Activated T-cell treated with anti-CD3 and anti-CD28 coated beads, Interleukin-2, amount 50 U/mL, for 24 hours (primary cell): ENCODE measurements at regions not wholly inside any gene's neighbourhood (a gene's known extent, or its start where the extent isn't known, plus 50 kb on each side); places are given as distances from the start of the nearest gene placed in this dataset.
"Not testable (repeated sequence)": the region's sequence is repeated elsewhere in the genome, so short reads cannot be mapped to it uniquely, and the experiment has no call there.

ENCODE experiments used
- DNase-seq: peaks from one replicate; pipeline ENCODE4 v3.0.0-alpha.2; 2020
- H3K27ac Mint-ChIP-seq: 2 replicates; pipeline ENCODE4 v1.8.0; 2020; ENCODE audit warnings: mild to moderate bottlenecking, mixed read lengths
- H3K27me3 Mint-ChIP-seq: 2 replicates; pipeline ENCODE4 v1.8.0; 2020; ENCODE audit warnings: mixed read lengths
- H3K36me3 Mint-ChIP-seq: 2 replicates; pipeline ENCODE4 v1.8.0; 2020; ENCODE audit warnings: low read depth, mixed read lengths
- H3K4me1 Mint-ChIP-seq: 2 replicates; pipeline ENCODE4 v1.8.0; 2020; ENCODE audit warnings: low read depth, mixed read lengths
- H3K4me3 Mint-ChIP-seq: 2 replicates; pipeline ENCODE4 v1.8.0; 2020; ENCODE audit warnings: mild to moderate bottlenecking, moderate library complexity, mixed read lengths
- H3K9me3 Mint-ChIP-seq: 2 replicates; pipeline ENCODE4 v1.8.0; 2020; ENCODE audit warnings: mixed read lengths

DNA sequence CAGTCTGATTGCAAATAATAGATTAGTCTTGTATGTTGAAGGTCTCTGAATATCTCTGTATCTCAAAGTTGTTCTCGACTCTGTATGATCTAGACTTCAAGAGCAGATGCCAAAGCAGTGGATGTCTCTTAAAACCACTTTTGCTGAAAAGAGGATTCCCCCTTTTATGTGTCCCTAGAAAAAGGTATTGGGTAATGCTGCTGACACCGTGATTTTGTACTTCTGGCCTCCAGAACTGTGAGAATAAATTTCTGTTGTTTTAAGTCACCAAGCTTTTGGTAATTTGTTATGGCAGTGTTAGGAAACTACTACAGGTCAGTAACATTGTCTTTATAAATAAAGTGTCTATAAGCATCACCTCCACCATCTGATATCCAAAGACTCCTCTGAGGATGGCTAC is 85.3 kb upstream of the PIK3R1 start:
- DNase-seq = no peak
- H3K36me3 Mint-ChIP-seq = no peaks in the 10 kb centered on the region
- H3K4me3 Mint-ChIP-seq = no peak overlapping the region
- H3K4me1 Mint-ChIP-seq = peaks cover 5% of the 10 kb centered on the region
- H3K9me3 Mint-ChIP-seq = no peaks in the 10 kb centered on the region
- no peak overlapping the region for H3K27ac Mint-ChIP-seq
- peaks cover under 1% of the 10 kb centered on the region for H3K27me3 Mint-ChIP-seq

DNA sequence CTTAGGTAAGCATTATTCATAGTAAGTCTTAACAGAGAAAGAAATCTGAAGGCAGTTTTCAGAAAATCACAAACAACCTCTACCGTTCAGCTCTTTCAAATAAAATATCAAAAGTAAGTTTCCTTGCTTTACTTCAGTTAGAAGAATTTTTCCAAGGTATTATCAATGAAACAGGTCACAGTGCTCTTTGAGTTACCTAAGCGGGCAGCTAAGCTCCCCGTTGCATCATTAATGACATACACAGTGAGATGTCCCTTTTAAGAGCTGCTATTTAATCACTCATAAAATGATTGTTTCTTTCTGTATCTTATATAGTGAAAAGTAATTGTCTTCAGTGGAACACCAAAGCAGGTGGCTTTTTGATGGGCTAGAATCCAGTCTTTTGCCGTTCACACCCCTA is 86.2 kb upstream of the PIK3R1 start:
- H3K27ac Mint-ChIP-seq = no peak overlapping the region
- DNase-seq = no peak
- H3K4me1 Mint-ChIP-seq = peaks cover 5% of the 10 kb centered on the region
- no peak overlapping the region for H3K4me3 Mint-ChIP-seq
- no peaks in the 10 kb centered on the region for H3K27me3 Mint-ChIP-seq
- no peaks in the 10 kb centered on the region for H3K9me3 Mint-ChIP-seq
- H3K36me3 Mint-ChIP-seq = no peaks in the 10 kb centered on the region

DNA sequence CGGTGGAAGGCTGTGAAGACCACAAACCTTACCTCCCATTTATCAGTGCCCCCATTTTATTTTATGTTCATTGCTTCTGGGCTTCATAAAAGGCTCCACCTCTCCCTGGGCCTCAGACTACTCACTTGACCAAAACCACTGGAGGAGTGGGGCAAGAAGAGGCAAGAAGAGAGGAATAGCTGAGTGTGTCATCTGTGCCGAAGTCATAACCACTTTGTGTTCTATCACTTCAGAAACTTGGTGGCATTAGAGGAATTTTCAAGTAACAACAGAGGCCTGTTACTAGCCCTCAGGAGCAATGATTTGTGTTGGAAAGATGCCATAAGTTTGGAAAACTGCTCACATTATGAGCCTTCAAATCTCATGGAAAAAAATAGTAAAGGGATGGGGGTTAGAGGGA is 88.7 kb upstream of the PIK3R1 start:
- Mint-ChIP-seq H3K27ac (no peak overlapping the region), H3K36me3 (no peaks in the 10 kb centered on the region), H3K9me3 (no peaks in the 10 kb centered on the region), H3K4me1 (peaks cover 18% of the 10 kb centered on the region), H3K4me3 (no peak overlapping the region), H3K27me3 (no peaks in the 10 kb centered on the region)
- no peak for DNase-seq

DNA sequence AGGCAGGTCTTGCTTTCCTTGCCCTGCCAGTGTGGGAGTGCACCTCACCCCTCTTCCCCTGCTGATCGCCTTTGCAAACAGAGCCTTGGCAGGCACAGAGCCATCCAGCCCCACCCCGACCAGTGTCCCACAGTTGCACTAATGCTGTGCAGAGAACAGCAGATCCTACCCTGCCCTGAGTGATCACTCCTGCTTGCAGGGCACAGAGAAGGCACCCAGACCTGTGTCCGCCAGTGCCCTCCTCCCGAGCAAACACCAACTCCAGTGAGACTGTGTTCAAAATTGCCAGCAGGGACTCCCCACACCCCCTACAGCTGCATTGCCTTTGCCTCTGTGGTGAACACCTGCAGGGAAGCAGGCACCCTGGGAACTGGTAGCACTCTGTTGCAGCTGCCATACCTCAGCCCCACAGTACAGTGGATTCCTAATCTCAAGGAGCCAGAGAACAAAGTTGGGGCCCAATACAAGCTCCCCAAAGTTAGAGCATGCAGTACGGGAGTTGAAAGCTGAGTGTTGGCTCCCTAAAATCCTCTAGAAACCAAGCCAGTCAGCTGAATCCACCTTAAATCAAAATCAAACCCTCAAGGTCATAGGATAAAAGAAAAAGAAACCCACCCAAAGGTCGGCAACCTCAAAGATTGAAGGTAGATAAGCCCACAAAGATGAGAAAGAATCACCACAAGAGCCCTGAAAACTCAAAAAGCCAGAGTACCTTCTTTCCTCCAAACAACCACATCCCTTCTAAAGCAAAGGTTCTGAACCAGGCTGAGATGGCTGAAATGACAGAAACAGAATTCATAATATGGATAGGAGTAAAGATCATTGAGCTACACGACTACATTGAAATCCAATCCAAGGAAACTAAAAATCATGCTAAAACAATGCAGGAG is 92.9 kb upstream of the PIK3R1 start:
- Mint-ChIP-seq H3K9me3 (no peaks in the 10 kb centered on the region), H3K27ac (no peak overlapping the region), H3K4me1 (peaks cover 26% of the 10 kb centered on the region), H3K27me3 (no peaks in the 10 kb centered on the region), H3K36me3 (no peaks in the 10 kb centered on the region), H3K4me3 (no peak overlapping the region)
- no peak for DNase-seq

DNA sequence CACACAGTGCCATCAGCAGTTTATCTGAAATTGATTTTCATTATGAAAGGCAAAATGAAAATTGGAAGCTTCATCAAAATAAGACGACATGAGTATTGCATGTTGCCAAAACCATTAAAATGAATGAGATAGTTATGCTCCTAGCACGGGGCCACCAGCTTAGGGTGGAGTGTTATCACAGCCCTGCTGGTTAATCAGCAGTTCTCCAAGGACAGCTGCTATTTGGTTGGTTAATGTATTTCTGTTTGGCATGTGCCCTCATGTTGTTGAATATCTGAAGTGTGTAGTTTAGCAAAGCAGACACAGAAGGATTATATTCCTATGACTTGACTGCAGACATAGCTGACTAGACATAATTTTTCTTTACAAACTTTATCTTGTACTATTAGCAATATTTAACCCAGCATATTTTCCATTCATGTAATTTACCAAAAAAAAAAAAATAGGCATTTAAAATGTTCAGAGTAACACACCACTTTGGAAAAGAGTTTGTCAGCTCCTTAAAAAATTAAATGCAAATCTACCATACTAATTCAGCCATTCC is 98.6 kb upstream of the PIK3R1 start:
- H3K9me3 Mint-ChIP-seq = no peaks in the 10 kb centered on the region
- H3K27me3 Mint-ChIP-seq = peaks cover 2% of the 10 kb centered on the region
- H3K4me1 Mint-ChIP-seq = peaks cover 16% of the 10 kb centered on the region
- no peak overlapping the region for H3K4me3 Mint-ChIP-seq
- no peak overlapping the region for H3K27ac Mint-ChIP-seq
- no peaks in the 10 kb centered on the region for H3K36me3 Mint-ChIP-seq
- no peak for DNase-seq

DNA sequence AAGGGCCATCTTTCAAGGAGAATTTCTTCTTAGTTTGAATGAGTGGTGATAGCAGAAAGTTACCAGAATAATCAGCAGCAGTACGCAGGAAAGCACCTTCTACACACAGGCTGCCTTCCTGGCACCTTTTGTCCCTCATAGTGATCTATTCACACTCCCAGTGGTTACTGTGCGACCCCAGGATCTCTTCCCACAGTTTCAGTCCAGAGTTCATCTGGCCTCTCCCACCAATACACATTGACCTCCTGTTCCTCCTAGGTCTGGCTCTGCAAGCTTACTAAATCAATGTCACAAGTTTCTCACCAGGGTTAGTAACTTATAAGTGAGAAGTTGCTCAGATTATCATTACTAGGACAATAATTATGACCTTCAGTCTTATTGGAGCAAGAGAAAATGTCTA is 99.1 kb upstream of the PIK3R1 start:
- peaks cover 2% of the 10 kb centered on the region for H3K27me3 Mint-ChIP-seq

DNA sequence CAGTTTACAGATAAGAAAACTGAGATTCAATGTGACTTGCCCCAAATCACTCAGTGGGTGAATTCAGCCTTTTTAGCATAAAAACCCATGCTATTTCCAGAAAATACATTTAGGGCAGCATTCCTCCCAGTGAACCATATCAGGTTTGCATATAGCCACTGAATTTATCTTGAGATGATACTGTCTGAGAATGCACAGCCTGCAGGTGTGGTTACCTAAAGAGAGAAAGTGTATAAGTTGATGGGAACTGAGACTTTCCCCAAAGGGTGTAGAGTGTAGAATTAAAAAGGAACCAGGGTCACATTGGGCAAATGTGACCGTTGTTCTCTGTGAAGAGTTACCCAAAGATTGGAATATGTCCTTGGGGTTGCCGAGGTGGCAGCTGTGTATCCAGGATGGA is 100.0 kb upstream of the PIK3R1 start:
- peaks cover 16% of the 10 kb centered on the region for H3K4me1 Mint-ChIP-seq
- no peak overlapping the region for H3K4me3 Mint-ChIP-seq
- H3K27ac Mint-ChIP-seq = no peak overlapping the region
- H3K27me3 Mint-ChIP-seq = peaks cover 2% of the 10 kb centered on the region
- DNase-seq = no peak
- H3K36me3 Mint-ChIP-seq = no peaks in the 10 kb centered on the region
- no peaks in the 10 kb centered on the region for H3K9me3 Mint-ChIP-seq

More for the DNA sequence above, 99.1 kb upstream of the PIK3R1 start:
- H3K9me3 Mint-ChIP-seq = no peaks in the 10 kb centered on the region
- DNase-seq = no peak
- H3K4me3 Mint-ChIP-seq = no peak overlapping the region
- H3K4me1 Mint-ChIP-seq = peaks cover 16% of the 10 kb centered on the region
- no peak overlapping the region for H3K27ac Mint-ChIP-seq
- H3K36me3 Mint-ChIP-seq = no peaks in the 10 kb centered on the region

DNA sequence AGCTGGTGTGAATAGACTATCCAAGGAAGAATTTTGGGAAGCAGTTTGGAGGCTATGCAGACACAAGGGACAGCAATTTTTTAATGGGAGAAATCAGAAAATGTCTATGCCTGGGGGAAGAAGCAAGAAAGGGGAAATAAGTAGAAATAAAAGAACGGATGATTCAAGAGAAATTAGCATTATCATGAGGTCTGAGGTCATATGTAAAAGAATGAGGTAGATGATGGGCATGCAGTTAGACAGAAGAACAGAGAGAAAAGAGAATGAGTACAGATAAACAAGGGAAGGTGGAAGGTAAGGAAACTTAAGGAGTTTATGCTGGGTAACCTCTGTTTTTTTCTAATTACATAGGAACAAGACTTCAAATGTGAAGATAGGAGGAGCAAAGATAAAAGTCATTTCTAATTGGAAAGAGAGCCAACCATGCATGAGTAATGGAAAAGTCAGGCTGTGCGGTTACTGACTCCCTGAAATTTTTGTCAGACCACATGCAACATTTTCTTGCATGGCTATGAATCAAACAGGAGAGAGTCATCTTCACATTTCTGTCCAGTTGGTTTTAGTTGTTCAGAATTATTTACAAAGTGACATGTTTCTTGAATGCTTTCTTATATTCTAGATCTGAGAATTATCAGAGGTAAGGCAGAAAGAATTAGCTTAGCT is 101.0 kb upstream of the PIK3R1 start:
- Mint-ChIP-seq H3K4me1 (peaks cover 10% of the 10 kb centered on the region), H3K36me3 (no peaks in the 10 kb centered on the region), H3K9me3 (no peaks in the 10 kb centered on the region), H3K27me3 (peaks cover 2% of the 10 kb centered on the region), H3K27ac (no peak overlapping the region), H3K4me3 (no peak overlapping the region)
- DNase-seq = no peak

DNA sequence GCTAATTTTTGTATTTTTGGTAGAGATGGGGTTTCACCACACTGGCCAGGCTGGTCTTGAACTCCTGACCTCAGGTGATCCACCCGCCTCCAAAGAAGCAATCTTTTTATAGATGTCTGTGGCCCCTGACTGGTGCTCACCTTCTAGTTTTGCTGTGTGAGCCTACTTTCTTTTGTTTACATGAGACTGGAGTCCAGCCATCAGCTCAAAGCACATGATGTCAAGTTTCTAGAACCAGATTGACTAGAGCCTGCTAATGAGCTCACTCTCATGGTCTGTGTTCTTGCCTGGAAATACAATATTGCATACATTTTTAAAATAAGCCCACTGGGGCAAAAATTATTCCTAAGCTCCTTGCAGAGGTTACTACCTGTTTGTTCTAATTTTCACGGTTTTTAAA is 102.9 kb upstream of the PIK3R1 start:
- Mint-ChIP-seq H3K4me1 (peaks cover 7% of the 10 kb centered on the region), H3K4me3 (no peak overlapping the region), H3K36me3 (no peaks in the 10 kb centered on the region), H3K27me3 (peaks cover 2% of the 10 kb centered on the region), H3K27ac (no peak overlapping the region), H3K9me3 (no peaks in the 10 kb centered on the region)
- DNase-seq = no peak

DNA sequence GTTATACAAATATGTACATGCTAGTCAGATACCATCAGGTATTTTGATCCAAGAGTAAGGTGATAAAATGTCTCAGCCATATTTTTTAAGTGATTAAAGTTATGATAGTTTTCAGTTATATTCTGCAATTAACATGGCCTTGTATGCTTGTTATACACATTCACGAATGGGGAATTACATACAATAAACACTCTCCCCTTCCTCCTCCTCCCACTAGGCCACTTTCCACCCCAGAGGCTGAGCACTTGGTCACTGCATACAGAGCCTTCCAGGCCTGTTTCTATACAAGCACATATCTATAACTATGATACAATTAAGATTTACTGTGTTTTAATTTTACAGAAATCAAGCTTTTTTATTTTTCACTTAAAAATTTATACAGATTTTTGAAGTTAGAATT is 104.7 kb upstream of the PIK3R1 start:
- DNase-seq = no peak
- Mint-ChIP-seq H3K36me3 (no peaks in the 10 kb centered on the region), H3K9me3 (no peaks in the 10 kb centered on the region), H3K27ac (no peak overlapping the region), H3K4me3 (no peak overlapping the region), H3K4me1 (peaks cover 7% of the 10 kb centered on the region), H3K27me3 (peaks cover 2% of the 10 kb centered on the region)

DNA sequence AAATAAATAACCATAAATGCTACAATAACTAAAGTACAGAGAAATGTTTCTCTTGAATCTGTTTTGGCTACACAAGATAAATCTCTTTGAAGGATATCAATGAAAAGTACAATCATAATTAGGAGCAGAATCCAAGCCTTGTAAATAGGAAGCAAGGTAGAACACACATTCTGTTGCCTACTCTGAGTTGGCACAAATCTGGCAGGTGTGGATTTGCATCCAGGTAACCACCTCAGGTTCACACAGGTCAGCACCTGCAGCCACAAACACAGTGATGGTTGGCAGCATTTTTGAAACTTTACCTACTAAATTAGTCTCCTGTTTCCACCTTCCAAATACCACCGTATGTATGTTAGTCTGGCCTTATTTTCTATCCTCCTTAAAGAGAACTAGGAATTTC is 105.3 kb upstream of the PIK3R1 start:
- Mint-ChIP-seq H3K27me3 (peaks cover 2% of the 10 kb centered on the region), H3K27ac (no peak overlapping the region), H3K9me3 (no peaks in the 10 kb centered on the region), H3K36me3 (no peaks in the 10 kb centered on the region), H3K4me1 (peaks cover 7% of the 10 kb centered on the region), H3K4me3 (no peak overlapping the region)
- no peak for DNase-seq

DNA sequence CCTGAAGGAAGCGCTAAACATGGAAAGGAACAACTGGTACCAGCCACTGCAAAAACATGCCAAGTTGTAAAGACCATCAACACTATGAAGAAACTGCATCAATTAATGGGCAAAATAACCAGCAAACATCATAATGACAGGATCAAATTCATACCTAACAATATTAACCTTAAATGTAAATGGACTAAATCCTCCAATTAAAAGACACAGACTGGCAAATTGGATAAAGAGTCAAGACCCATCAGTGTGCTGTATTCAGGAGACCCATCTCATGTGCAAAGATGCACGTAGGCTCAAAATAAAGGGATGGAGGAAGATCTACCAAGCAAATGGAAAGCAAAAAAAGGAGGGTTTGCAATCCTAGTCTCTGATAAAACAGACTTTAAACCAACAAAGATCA is 111.3 kb upstream of the PIK3R1 start:
- not testable (repeated sequence) for H3K27ac Mint-ChIP-seq, H3K9me3 Mint-ChIP-seq, H3K27me3 Mint-ChIP-seq, DNase-seq, H3K4me3 Mint-ChIP-seq, H3K36me3 Mint-ChIP-seq, H3K4me1 Mint-ChIP-seq

DNA sequence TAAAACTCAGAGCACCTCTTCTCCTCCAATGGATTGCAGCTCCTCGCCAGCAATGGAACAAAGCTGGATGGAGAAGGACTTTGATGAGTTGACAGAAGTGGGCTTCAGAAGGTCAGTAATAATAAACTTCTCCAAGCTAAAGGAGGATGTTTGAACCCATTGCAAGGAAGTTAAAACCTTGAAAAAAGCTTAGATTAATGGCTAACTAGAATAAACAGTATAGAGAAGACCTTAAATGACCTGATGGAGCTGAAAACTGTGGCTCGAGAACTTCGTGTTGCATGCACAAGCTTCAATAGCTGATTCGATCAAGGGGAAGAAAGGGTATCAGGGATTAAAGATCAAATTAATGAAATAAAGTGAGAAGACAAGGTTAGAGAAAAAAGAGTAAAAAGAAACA is 112.3 kb upstream of the PIK3R1 start:
- not testable (repeated sequence) for H3K27ac Mint-ChIP-seq, DNase-seq, H3K4me3 Mint-ChIP-seq, H3K9me3 Mint-ChIP-seq, H3K27me3 Mint-ChIP-seq, H3K4me1 Mint-ChIP-seq, H3K36me3 Mint-ChIP-seq

DNA sequence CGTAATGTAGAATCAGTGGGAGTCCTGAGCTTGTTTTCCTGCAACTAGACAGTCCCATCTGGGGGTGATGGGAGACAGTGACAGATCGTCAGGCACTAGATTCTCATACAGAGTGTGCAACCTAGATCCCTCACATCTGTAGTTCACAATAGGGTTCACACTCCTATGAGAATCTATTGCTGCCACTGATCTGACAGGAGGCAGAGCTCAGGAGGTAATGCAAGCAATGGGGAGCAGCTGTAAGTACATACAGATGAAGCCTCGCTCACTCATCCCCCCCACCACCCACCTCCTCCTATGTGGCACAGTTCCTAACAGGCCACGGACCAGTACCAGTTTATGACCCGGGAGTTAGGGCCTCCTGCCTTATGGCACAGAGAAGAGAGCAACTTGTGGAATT is 116.2 kb upstream of the PIK3R1 start:
- no peak overlapping the region for H3K27ac Mint-ChIP-seq
- no peak overlapping the region for H3K4me3 Mint-ChIP-seq
- peaks cover 15% of the 10 kb centered on the region for H3K9me3 Mint-ChIP-seq
- DNase-seq = no peak
- no peaks in the 10 kb centered on the region for H3K4me1 Mint-ChIP-seq
- no peaks in the 10 kb centered on the region for H3K36me3 Mint-ChIP-seq
- no peaks in the 10 kb centered on the region for H3K27me3 Mint-ChIP-seq

DNA sequence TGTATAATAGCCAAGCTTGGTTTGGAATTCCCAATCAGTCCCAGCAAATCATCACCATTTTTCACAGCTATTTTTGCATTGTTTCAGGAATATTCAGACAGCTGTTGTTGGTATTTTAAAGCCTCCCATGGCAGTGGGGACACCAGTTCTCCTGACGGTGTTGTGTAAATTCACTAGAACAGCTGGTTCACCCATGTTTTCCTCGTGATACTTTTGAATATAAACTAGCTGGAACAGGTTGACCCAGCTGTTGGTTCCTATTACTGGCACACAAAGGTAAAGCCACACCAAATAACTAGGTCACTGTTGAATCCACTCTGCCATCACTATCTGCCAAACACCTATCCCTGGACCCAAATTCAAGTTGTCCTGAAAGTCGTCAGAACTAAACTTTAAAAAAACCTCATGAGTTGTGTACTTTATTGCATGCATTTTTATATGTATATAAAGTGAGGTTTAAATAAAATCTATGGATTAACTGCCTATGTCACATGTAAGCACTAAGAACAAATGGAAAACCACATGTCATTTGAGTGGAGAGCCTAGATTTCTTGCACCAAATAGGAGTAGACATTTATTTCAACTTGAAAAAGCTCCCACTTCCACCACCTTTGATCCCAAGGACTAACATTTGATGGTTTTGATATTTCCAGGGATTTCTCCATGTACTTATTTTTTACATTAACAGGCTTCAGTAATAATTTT is 121.9 kb upstream of the PIK3R1 start:
- no peak for DNase-seq
- H3K36me3 Mint-ChIP-seq = no peaks in the 10 kb centered on the region
- H3K4me1 Mint-ChIP-seq = no peaks in the 10 kb centered on the region
- peaks cover 6% of the 10 kb centered on the region for H3K9me3 Mint-ChIP-seq
- no peak overlapping the region for H3K4me3 Mint-ChIP-seq
- H3K27ac Mint-ChIP-seq = no peak overlapping the region
- H3K27me3 Mint-ChIP-seq = no peaks in the 10 kb centered on the region
